ENCODE measurements at regions not wholly inside any gene's neighbourhood (a gene's known extent, or its start where the extent isn't known, plus 50 kb on each side); places are given as distances from the start of the nearest gene placed in this dataset.
"Not testable (repeated sequence)": the region's sequence is repeated elsewhere in the genome, so short reads cannot be mapped to it uniquely, and the experiment has no call there.

- DNase-seq: no peak
Observed at GRCh38 chr6:51062166-51062722, 243.6 kb downstream of the TFAP2B start.

- no peak for DNase-seq
Observed at GRCh38 chr6:51077821-51078518, 259.3 kb downstream of the TFAP2B start.

- no peak for DNase-seq
Observed at GRCh38 chr6:51090343-51090742, 271.7 kb downstream of the TFAP2B start.

- DNase-seq: no peak
Observed at GRCh38 chr6:51093871-51094270, 275.2 kb downstream of the TFAP2B start.

- DNase-seq: no peak
Observed at GRCh38 chr6:51094271-51094670, 275.6 kb downstream of the TFAP2B start.

GRCh38 chr6:51098246-51098645 is 279.6 kb downstream of the TFAP2B start:
- no peak for DNase-seq

GRCh38 chr6:51098791-51099190 is 280.1 kb downstream of the TFAP2B start:
- no peak for DNase-seq

- no peak for DNase-seq
Observed at GRCh38 chr6:51099201-51099600, 280.5 kb downstream of the TFAP2B start.

- DNase-seq: no peak
Observed at GRCh38 chr6:51105357-51105756, 286.7 kb downstream of the TFAP2B start.

- DNase-seq: no peak
Observed at GRCh38 chr6:51107769-51108203, 289.1 kb downstream of the TFAP2B start.

GRCh38 chr6:51108563-51109234 is 290.0 kb downstream of the TFAP2B start:
- no peak for DNase-seq

- no peak for DNase-seq
Observed at GRCh38 chr6:51112731-51113130, 294.1 kb downstream of the TFAP2B start.

GRCh38 chr6:51116723-51117122 is 298.1 kb downstream of the TFAP2B start:
- DNase-seq: no peak

GRCh38 chr6:51118792-51119191 is 300.1 kb downstream of the TFAP2B start:
- DNase-seq: no peak

GRCh38 chr6:51120016-51120415 is 301.3 kb downstream of the TFAP2B start:
- no peak for DNase-seq

- not testable (repeated sequence) for DNase-seq
Observed at GRCh38 chr6:51121380-51121976, 302.8 kb downstream of the TFAP2B start.

- no peak for DNase-seq
Observed at GRCh38 chr6:51129043-51129442, 310.4 kb downstream of the TFAP2B start.

- no peak for DNase-seq
Observed at GRCh38 chr6:51137777-51138176, 319.1 kb downstream of the TFAP2B start.

GRCh38 chr6:51139950-51140385 is 321.3 kb downstream of the TFAP2B start:
- DNase-seq: no peak

GRCh38 chr6:51141080-51141479 is 322.4 kb downstream of the TFAP2B start:
- no peak for DNase-seq

- DNase-seq: no peak
Observed at GRCh38 chr6:51147756-51148155, 329.1 kb downstream of the TFAP2B start.

GRCh38 chr6:51152594-51152993 is 333.9 kb downstream of the TFAP2B start:
- no peak for DNase-seq

- DNase-seq: no peak
Observed at GRCh38 chr6:51153109-51153508, 334.4 kb downstream of the TFAP2B start.

GRCh38 chr6:51154925-51155324 is 336.3 kb downstream of the TFAP2B start:
- not testable (repeated sequence) for DNase-seq

Measured in NCI-H2029 treated with DMSO at 0.1 percent for 48 hours (cell line).